ENCODE measurements at regions not wholly inside any gene's neighbourhood (a gene's known extent, or its start where the extent isn't known, plus 50 kb on each side); places are given as distances from the start of the nearest gene placed in this dataset.

GRCh38 chr13:106723036-106723435, 155.1 kb upstream of the ARGLU1 start:
- TF ChIP-seq POLR2AphosphoS5 (IDR thresholded peaks at IDR 0.05) = no peak
- TF ChIP-seq, protein P1, sequence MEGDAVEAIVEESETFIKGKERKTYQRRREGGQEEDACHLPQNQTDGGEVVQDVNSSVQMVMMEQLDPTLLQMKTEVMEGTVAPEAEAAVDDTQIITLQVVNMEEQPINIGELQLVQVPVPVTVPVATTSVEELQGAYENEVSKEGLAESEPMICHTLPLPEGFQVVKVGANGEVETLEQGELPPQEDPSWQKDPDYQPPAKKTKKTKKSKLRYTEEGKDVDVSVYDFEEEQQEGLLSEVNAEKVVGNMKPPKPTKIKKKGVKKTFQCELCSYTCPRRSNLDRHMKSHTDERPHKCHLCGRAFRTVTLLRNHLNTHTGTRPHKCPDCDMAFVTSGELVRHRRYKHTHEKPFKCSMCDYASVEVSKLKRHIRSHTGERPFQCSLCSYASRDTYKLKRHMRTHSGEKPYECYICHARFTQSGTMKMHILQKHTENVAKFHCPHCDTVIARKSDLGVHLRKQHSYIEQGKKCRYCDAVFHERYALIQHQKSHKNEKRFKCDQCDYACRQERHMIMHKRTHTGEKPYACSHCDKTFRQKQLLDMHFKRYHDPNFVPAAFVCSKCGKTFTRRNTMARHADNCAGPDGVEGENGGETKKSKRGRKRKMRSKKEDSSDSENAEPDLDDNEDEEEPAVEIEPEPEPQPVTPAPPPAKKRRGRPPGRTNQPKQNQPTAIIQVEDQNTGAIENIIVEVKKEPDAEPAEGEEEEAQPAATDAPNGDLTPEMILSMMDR (IDR thresholded peaks at IDR 0.05) = no peak
- TF ChIP-seq POLR2A (IDR thresholded peaks at IDR 0.05) = no peak
- no peak for TF ChIP-seq EP300 (IDR thresholded peaks at IDR 0.05)
